ENCODE measurements at regions not wholly inside any gene's neighbourhood (a gene's known extent, or its start where the extent isn't known, plus 50 kb on each side); places are given as distances from the start of the nearest gene placed in this dataset.

GRCh38 chr10:80753612-80754011 lies 215.9 kb downstream of the SH2D4B start:
- TF ChIP-seq POLR2A (IDR thresholded peaks at IDR 0.05) (no peak), POLR2AphosphoS5 (IDR thresholded peaks at IDR 0.05) (no peak), CTCF (IDR thresholded peaks at IDR 0.05) (no peak)

Data from breast epithelium (tissue), 3 donors.